AG08396 (cell line): ENCODE measurements at regions not wholly inside any gene's neighbourhood (a gene's known extent, or its start where the extent isn't known, plus 50 kb on each side); places are given as distances from the start of the nearest gene placed in this dataset.
"Not testable (repeated sequence)": the region's sequence is repeated elsewhere in the genome, so short reads cannot be mapped to it uniquely, and the experiment has no call there.

ENCODE experiments used
- DNase-seq: peaks from one replicate; pipeline ENCODE4 v3.0.0; 2012; ENCODE audit warnings: low spot score, mixed read lengths

- no peak for DNase-seq
Observed at GRCh38 chr7:32648408-32649156, 153.3 kb downstream of the AVL9 start.

GRCh38 chr7:32645255-32645654 lies 150.0 kb downstream of the AVL9 start:
- DNase-seq = not testable (repeated sequence)

- no peak for DNase-seq
Observed at GRCh38 chr7:32643194-32643593, 147.9 kb downstream of the AVL9 start.

GRCh38 chr7:32639122-32639521 lies 143.8 kb downstream of the AVL9 start:
- no peak for DNase-seq

- DNase-seq = not testable (repeated sequence)
Observed at GRCh38 chr7:32638479-32639121, 143.3 kb downstream of the AVL9 start.
